WTC11 (cell line): ENCODE measurements at regions not wholly inside any gene's neighbourhood (a gene's known extent, or its start where the extent isn't known, plus 50 kb on each side); places are given as distances from the start of the nearest gene placed in this dataset.

ENCODE experiments used
- ATAC-seq: fragments of 200-7000 bp; cut with Tn5 transposase; 2 replicates; pipeline ENCODE4 v1.10.0; 2021; ENCODE audit warnings: mild to moderate bottlenecking, moderate library complexity
- CTCF ChIA-PET: fragments of 300-600 bp; sonication (Branson Sonifier 250); formaldehyde crosslinking; loops from one replicate; lab custom pipeline; 2021; ENCODE audit warnings: antibody characterized with exemption; lab: Charles Lee
- POLR2A ChIA-PET: fragments of 350-600 bp; sonication (Branson Sonifier 250); formaldehyde crosslinking; loops from one replicate; lab custom pipeline; 2021; ENCODE audit warnings: antibody characterized with exemption; lab: Charles Lee
- DNase-seq: peaks from one replicate; pipeline ENCODE4 v3.0.0; 2021; ENCODE audit warnings: low spot score
- H3K27ac Mint-ChIP-seq: 2 replicates; pipeline ENCODE4 v1.8.0; 2021; ENCODE audit warnings: mixed read lengths
- H3K27me3 Mint-ChIP-seq: 2 replicates; pipeline ENCODE4 v1.8.0; 2021; ENCODE audit warnings: low read depth, mild to moderate bottlenecking, moderate library complexity, mixed read lengths
- H3K36me3 Mint-ChIP-seq: 2 replicates; pipeline ENCODE4 v1.8.0; 2021; ENCODE audit warnings: mixed read lengths
- H3K4me1 Mint-ChIP-seq: 2 replicates; pipeline ENCODE4 v1.8.0; 2022; ENCODE audit warnings: mixed read lengths
- H3K4me3 Mint-ChIP-seq: 2 replicates; pipeline ENCODE4 v1.8.0; 2021; ENCODE audit warnings: mild to moderate bottlenecking, moderate library complexity, mixed read lengths
- H3K9me3 Mint-ChIP-seq: 2 replicates; pipeline ENCODE4 v1.8.0; 2021; ENCODE audit warnings: mixed read lengths
- ARID4B ChIP-seq: sonication (generic); formaldehyde crosslinking; IDR thresholded peaks from 2 replicates; pipeline ENCODE4 v1.8.0; 2023; ENCODE audit warnings: missing genetic modification reagents, mild to moderate bottlenecking, borderline replicate concordance
- CREM ChIP-seq: sonication (generic); formaldehyde crosslinking; IDR thresholded peaks from 2 replicates; pipeline ENCODE4 v1.8.1; 2022; ENCODE audit warnings: mild to moderate bottlenecking, missing genetic modification reagents, moderate library complexity
- E2F4 ChIP-seq: sonication (generic); formaldehyde crosslinking; IDR thresholded peaks from 2 replicates; pipeline ENCODE4 v1.8.1; 2022; ENCODE audit warnings: low read depth, mild to moderate bottlenecking, moderate library complexity, missing genetic modification reagents, borderline replicate concordance
- FOXK1 ChIP-seq: sonication (generic); formaldehyde crosslinking; IDR thresholded peaks from 2 replicates; pipeline ENCODE4 v1.8.0; 2022; ENCODE audit warnings: mild to moderate bottlenecking, moderate library complexity, missing genetic modification reagents
- GTF2I ChIP-seq: fragments of 250-450 bp; sonication (Bioruptor Pico); conservative IDR thresholded peaks from 2 replicates; pipeline ENCODE4 v1.4.0; 2021; ENCODE audit warnings: mild to moderate bottlenecking
- JAZF1 ChIP-seq: fragments of 250-450 bp; sonication (Bioruptor Pico); IDR thresholded peaks from 2 replicates; pipeline ENCODE4 v1.9.0; 2021; ENCODE audit warnings: moderate library complexity, mild to moderate bottlenecking, inconsistent platforms
- KAT7 ChIP-seq: sonication (generic); formaldehyde crosslinking; IDR thresholded peaks from 2 replicates; pipeline ENCODE4 v1.8.1; 2023; ENCODE audit warnings: missing genetic modification reagents, mild to moderate bottlenecking, borderline replicate concordance
- NR3C1 ChIP-seq: sonication (generic); formaldehyde crosslinking; conservative IDR thresholded peaks from 2 replicates; pipeline ENCODE4 v1.8.1; 2023; ENCODE audit warnings: low read depth, mild to moderate bottlenecking, missing genetic modification reagents
- OVOL2 ChIP-seq: fragments of 250-450 bp; sonication (Bioruptor Pico); IDR thresholded peaks from 2 replicates; pipeline ENCODE4 v1.9.0; 2021; ENCODE audit warnings: mild to moderate bottlenecking, borderline replicate concordance
- PRRX2 ChIP-seq: fragments of 250-450 bp; sonication (Bioruptor Pico); IDR thresholded peaks from 2 replicates; pipeline ENCODE4 v1.8.0; 2021; ENCODE audit warnings: mild to moderate bottlenecking
- SOX15 ChIP-seq: fragments of 250-450 bp; sonication (Bioruptor Pico); IDR thresholded peaks from 2 replicates; pipeline ENCODE4 v1.9.0; 2021; ENCODE audit warnings: mild to moderate bottlenecking
- TEAD1 ChIP-seq: sonication (generic); formaldehyde crosslinking; IDR thresholded peaks from 2 replicates; pipeline ENCODE4 v1.8.0; 2022; ENCODE audit warnings: mild to moderate bottlenecking, missing genetic modification reagents
- ZNF138 ChIP-seq: sonication (generic); formaldehyde crosslinking; conservative IDR thresholded peaks from 2 replicates; pipeline ENCODE4 v1.8.1; 2022; ENCODE audit warnings: mild to moderate bottlenecking, moderate library complexity, missing genetic modification reagents
- ZNF416 ChIP-seq: fragments of 250-450 bp; sonication (Bioruptor Pico); IDR thresholded peaks from 2 replicates; pipeline ENCODE4 v1.9.0; 2021; ENCODE audit warnings: mild to moderate bottlenecking, inconsistent platforms
- ZNF671 ChIP-seq: fragments of 250-450 bp; sonication (Bioruptor Pico); IDR thresholded peaks from 2 replicates; pipeline ENCODE4 v1.8.0; 2021; ENCODE audit warnings: mild to moderate bottlenecking
- TF ChIP-seq, protein P1 (sequence below): sonication (generic); formaldehyde crosslinking; conservative IDR thresholded peaks from 2 replicates; pipeline ENCODE4 v1.8.1; 2022; ENCODE audit warnings: mild to moderate bottlenecking, missing genetic modification reagents
- TF ChIP-seq, protein P2 (sequence below): sonication (generic); formaldehyde crosslinking; IDR thresholded peaks from 2 replicates; pipeline ENCODE4 v1.8.1; 2023; ENCODE audit warnings: mild to moderate bottlenecking, missing genetic modification reagents, moderate library complexity
- TF ChIP-seq, protein P3 (sequence below): sonication (generic); formaldehyde crosslinking; IDR thresholded peaks from 2 replicates; pipeline ENCODE4 v1.8.1; 2023; ENCODE audit warnings: mild to moderate bottlenecking, missing genetic modification reagents, borderline replicate concordance
- TF ChIP-seq, protein P4 (sequence below): sonication (generic); formaldehyde crosslinking; IDR thresholded peaks from 2 replicates; pipeline ENCODE4 v1.8.1; 2022; ENCODE audit warnings: low read depth, missing genetic modification reagents, borderline replicate concordance
- TF ChIP-seq, protein P5 (sequence below): sonication (generic); formaldehyde crosslinking; IDR thresholded peaks from 2 replicates; pipeline ENCODE4 v1.8.1; 2023; ENCODE audit warnings: mild to moderate bottlenecking, missing genetic modification reagents

GRCh38 chr13:104817271-104817670 lies 1718.2 kb downstream of the EFNB2 start (continued):
- TF ChIP-seq, protein P1, sequence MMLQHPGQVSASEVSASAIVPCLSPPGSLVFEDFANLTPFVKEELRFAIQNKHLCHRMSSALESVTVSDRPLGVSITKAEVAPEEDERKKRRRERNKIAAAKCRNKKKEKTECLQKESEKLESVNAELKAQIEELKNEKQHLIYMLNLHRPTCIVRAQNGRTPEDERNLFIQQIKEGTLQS (CRISPR knock-in tag), result no peak
- TF ChIP-seq GTF2I (CRISPR knock-in tag) (no peak), SOX15 (no peak), PRRX2 (CRISPR knock-in tag) (no peak)
- TF ChIP-seq, protein P2, sequence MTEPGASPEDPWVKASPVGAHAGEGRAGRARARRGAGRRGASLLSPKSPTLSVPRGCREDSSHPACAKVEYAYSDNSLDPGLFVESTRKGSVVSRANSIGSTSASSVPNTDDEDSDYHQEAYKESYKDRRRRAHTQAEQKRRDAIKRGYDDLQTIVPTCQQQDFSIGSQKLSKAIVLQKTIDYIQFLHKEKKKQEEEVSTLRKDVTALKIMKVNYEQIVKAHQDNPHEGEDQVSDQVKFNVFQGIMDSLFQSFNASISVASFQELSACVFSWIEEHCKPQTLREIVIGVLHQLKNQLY (CRISPR knock-in tag), result no peak

DNA sequence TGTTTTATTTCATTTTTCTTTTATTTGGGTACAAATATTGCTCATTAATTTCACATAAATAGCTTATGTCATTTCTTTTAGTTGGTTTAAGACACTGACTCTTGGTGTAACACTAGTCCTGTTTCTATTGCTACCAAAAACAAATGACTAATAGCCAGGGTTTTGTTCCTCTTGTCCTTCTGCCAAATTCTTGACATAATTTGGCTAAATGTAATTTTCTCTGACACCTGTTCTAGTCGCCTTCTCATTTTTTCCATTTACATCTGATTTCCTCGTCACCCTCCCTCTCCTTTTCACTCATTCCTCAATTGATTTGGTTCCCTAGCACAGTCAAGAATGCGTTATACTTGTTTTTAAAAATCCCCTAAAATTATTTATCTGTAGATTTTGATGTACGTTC lies 1718.7 kb downstream of the EFNB2 start:
- no peak for DNase-seq
- POLR2A ChIA-PET, result interaction anchor here (0.6 kb wide), 1 partner anchor 13 kb away, joined by 4 read pairs; no protein-coding TSS in a partner anchor

DNA sequence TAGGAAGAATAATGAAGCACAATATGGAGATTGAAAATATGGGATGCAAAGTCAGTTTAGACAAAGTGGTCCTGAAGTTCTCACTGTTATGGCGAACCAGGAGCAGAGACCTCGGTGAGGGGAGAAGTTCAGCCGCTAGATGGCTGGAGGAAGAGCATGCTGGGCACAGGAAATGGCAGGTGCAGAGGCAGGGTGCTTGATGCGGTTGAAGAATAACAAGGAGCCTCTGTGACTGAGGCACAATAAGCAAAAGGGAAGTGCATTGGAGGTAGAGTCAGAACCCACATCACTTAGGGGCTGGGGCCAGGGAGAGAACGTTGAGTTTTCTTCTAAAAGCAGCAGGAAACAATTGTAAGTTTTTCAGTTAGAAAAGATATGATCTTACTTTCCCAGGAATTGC lies 1725.2 kb downstream of the EFNB2 start:
- no peak overlapping the region for H3K27ac Mint-ChIP-seq
- ChIA-PET CTCF (no interaction called here), POLR2A (no interaction called here)
- peaks cover 22% of the 10 kb centered on the region for H3K4me1 Mint-ChIP-seq
- ATAC-seq (no peak; the same call in 1 of the 2 replicates), DNase-seq (no peak)
- H3K27me3 Mint-ChIP-seq, result no peaks in the 10 kb centered on the region
- H3K36me3 Mint-ChIP-seq, result no peaks in the 10 kb centered on the region
- peaks cover 15% of the 10 kb centered on the region for H3K9me3 Mint-ChIP-seq
- H3K4me3 Mint-ChIP-seq, result no peak overlapping the region
- no peak for TF ChIP-seq FOXK1
- no peak for TF ChIP-seq ZNF416 (CRISPR knock-in tag)
- TF ChIP-seq OVOL2 (CRISPR knock-in tag), result no peak
- TF ChIP-seq, protein P3, sequence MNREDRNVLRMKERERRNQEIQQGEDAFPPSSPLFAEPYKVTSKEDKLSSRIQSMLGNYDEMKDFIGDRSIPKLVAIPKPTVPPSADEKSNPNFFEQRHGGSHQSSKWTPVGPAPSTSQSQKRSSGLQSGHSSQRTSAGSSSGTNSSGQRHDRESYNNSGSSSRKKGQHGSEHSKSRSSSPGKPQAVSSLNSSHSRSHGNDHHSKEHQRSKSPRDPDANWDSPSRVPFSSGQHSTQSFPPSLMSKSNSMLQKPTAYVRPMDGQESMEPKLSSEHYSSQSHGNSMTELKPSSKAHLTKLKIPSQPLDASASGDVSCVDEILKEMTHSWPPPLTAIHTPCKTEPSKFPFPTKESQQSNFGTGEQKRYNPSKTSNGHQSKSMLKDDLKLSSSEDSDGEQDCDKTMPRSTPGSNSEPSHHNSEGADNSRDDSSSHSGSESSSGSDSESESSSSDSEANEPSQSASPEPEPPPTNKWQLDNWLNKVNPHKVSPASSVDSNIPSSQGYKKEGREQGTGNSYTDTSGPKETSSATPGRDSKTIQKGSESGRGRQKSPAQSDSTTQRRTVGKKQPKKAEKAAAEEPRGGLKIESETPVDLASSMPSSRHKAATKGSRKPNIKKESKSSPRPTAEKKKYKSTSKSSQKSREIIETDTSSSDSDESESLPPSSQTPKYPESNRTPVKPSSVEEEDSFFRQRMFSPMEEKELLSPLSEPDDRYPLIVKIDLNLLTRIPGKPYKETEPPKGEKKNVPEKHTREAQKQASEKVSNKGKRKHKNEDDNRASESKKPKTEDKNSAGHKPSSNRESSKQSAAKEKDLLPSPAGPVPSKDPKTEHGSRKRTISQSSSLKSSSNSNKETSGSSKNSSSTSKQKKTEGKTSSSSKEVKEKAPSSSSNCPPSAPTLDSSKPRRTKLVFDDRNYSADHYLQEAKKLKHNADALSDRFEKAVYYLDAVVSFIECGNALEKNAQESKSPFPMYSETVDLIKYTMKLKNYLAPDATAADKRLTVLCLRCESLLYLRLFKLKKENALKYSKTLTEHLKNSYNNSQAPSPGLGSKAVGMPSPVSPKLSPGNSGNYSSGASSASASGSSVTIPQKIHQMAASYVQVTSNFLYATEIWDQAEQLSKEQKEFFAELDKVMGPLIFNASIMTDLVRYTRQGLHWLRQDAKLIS (CRISPR knock-in tag), result no peak
- no peak for TF ChIP-seq KAT7 (CRISPR knock-in tag)
- no peak for TF ChIP-seq ARID4B (CRISPR knock-in tag)
- no peak for TF ChIP-seq ZNF138 (CRISPR knock-in tag)
- TF ChIP-seq, protein P4, sequence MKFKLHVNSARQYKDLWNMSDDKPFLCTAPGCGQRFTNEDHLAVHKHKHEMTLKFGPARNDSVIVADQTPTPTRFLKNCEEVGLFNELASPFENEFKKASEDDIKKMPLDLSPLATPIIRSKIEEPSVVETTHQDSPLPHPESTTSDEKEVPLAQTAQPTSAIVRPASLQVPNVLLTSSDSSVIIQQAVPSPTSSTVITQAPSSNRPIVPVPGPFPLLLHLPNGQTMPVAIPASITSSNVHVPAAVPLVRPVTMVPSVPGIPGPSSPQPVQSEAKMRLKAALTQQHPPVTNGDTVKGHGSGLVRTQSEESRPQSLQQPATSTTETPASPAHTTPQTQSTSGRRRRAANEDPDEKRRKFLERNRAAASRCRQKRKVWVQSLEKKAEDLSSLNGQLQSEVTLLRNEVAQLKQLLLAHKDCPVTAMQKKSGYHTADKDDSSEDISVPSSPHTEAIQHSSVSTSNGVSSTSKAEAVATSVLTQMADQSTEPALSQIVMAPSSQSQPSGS (CRISPR knock-in tag), result no peak
- no peak for TF ChIP-seq ZNF671 (CRISPR knock-in tag)
- TF ChIP-seq CREM (CRISPR knock-in tag), result no peak
- TF ChIP-seq TEAD1 (CRISPR knock-in tag), result no peak
- no peak for TF ChIP-seq E2F4 (CRISPR knock-in tag)
- TF ChIP-seq, protein P5, sequence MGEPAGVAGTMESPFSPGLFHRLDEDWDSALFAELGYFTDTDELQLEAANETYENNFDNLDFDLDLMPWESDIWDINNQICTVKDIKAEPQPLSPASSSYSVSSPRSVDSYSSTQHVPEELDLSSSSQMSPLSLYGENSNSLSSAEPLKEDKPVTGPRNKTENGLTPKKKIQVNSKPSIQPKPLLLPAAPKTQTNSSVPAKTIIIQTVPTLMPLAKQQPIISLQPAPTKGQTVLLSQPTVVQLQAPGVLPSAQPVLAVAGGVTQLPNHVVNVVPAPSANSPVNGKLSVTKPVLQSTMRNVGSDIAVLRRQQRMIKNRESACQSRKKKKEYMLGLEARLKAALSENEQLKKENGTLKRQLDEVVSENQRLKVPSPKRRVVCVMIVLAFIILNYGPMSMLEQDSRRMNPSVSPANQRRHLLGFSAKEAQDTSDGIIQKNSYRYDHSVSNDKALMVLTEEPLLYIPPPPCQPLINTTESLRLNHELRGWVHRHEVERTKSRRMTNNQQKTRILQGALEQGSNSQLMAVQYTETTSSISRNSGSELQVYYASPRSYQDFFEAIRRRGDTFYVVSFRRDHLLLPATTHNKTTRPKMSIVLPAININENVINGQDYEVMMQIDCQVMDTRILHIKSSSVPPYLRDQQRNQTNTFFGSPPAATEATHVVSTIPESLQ (CRISPR knock-in tag), result no peak
- TF ChIP-seq NR3C1 (CRISPR knock-in tag), result no peak
- no peak for TF ChIP-seq JAZF1 (CRISPR knock-in tag)

More for the DNA sequence above, 1718.7 kb downstream of the EFNB2 start:
- H3K9me3 Mint-ChIP-seq, result no peaks in the 10 kb centered on the region
- TF ChIP-seq SOX15, result no peak
- TF ChIP-seq, all 79 proteins: peak for 0
- ATAC-seq, result no peak
- CTCF ChIA-PET, result no interaction called here
- H3K27me3 Mint-ChIP-seq, result no peaks in the 10 kb centered on the region
- H3K27ac Mint-ChIP-seq, result no peak overlapping the region
- no peak overlapping the region for H3K4me3 Mint-ChIP-seq
- peaks cover 2% of the 10 kb centered on the region; the same call in 1 of the 2 replicates for H3K4me1 Mint-ChIP-seq
- no peaks in the 10 kb centered on the region for H3K36me3 Mint-ChIP-seq
